Bronchial epithelial cell (primary cell): ENCODE measurements at regions not wholly inside any gene's neighbourhood (a gene's known extent, or its start where the extent isn't known, plus 50 kb on each side); places are given as distances from the start of the nearest gene placed in this dataset.

ENCODE experiments used
- DNase-seq: peaks from one replicate; pipeline ENCODE4 v3.0.0-alpha.2; 2010; ENCODE audit warnings: low read depth
- FAIRE-seq: peaks from 2 replicates; lab custom pipeline; 2011; peaks lifted over from hg19 to GRCh38; lab: Jason Lieb, UNC
- H3K27me3 ChIP-seq: 2 replicates; pipeline ENCODE4 v1.5.1; 2011; ENCODE audit warnings: low read length; ENCODE audit not compliant: control insufficient read depth, insufficient read depth
- H3K36me3 ChIP-seq: 2 replicates; pipeline ENCODE4 v1.5.1; 2011; ENCODE audit warnings: low read length; ENCODE audit not compliant: control insufficient read depth, insufficient read depth
- H3K4me3 ChIP-seq: 2 replicates; pipeline ENCODE4 v1.5.1; 2011; ENCODE audit warnings: mild to moderate bottlenecking, low read depth, low read length, control low read depth
- CTCF ChIP-seq: IDR thresholded peaks from 2 replicates; pipeline ENCODE4 v1.5.1; 2011; ENCODE audit warnings: mild to moderate bottlenecking, moderate library complexity, low read length, control low read depth, inconsistent platforms; ENCODE audit not compliant: insufficient read depth, severe bottlenecking

DNA sequence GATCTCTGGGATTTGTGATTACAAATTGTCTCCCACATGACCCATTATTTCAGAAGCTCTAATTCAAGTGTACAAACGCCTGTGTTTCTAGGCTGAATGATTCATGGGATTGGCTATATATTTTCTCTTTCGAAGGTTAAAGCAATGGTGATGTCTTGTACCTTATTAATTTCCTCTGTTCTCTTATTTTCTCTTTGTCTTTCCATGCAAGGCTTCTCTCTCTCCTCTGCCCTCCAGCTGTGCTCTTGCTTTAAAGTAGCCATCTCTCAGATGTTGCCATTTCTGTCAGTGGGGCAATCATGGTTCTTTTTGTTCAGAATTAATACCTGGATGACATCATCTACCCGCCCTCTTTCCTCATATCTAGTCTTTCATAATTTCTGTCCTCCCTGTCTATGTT lies 184.3 kb upstream of the ATP10B start:
- Histone ChIP-seq H3K4me3 (no peak overlapping the region), H3K36me3 (no peaks in the 10 kb centered on the region), H3K27me3 (no peaks in the 10 kb centered on the region)
- FAIRE-seq: no peak
- no peak for TF ChIP-seq CTCF
- peak; percentile 3 for DNase-seq

- no peak for FAIRE-seq
- H3K4me3 ChIP-seq: no peak overlapping the region
- H3K27me3 ChIP-seq: no peaks in the 10 kb centered on the region
- TF ChIP-seq CTCF: no peak
- DNase-seq: no peak
- H3K36me3 ChIP-seq: no peaks in the 10 kb centered on the region
Measured at GRCh38 chr5:161034451-161034850, 182.4 kb upstream of the ATP10B start.

- no peak for DNase-seq
- H3K4me3 ChIP-seq: no peak overlapping the region
- no peaks in the 10 kb centered on the region for H3K36me3 ChIP-seq
- no peak for TF ChIP-seq CTCF
- no peaks in the 10 kb centered on the region for H3K27me3 ChIP-seq
- no peak for FAIRE-seq
Measured at GRCh38 chr5:161030229-161030628, 178.2 kb upstream of the ATP10B start.

DNA sequence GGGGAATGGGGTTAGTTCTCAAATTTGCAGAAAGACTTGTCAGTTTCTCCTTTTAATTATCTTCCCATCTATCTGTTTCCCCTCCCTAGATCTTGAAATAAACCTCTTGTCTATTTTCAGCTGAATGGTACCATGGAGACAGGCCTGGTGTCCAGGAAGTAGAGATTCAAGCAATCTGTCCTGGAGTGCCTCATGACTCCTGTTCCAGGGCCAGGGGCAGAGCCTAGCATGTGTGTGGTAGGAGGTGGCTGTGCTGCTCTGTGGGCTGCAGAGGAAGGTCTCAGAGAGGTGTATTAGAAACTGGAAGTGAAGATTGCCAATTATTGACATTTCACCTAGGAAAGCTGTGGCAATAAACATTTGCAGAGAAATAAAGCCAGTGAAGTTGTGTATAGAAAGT lies 175.8 kb upstream of the ATP10B start:
- Histone ChIP-seq H3K36me3 (no peaks in the 10 kb centered on the region), H3K27me3 (no peaks in the 10 kb centered on the region), H3K4me3 (no peak overlapping the region)
- TF ChIP-seq CTCF: no peak
- DNase-seq: no peak
- FAIRE-seq: no peak

- DNase-seq (no peak), FAIRE-seq (no peak)
- TF ChIP-seq CTCF: no peak
- Histone ChIP-seq H3K36me3 (no peaks in the 10 kb centered on the region), H3K27me3 (no peaks in the 10 kb centered on the region), H3K4me3 (no peak overlapping the region)
Measured at GRCh38 chr5:161023551-161023950, 171.5 kb upstream of the ATP10B start.

DNA sequence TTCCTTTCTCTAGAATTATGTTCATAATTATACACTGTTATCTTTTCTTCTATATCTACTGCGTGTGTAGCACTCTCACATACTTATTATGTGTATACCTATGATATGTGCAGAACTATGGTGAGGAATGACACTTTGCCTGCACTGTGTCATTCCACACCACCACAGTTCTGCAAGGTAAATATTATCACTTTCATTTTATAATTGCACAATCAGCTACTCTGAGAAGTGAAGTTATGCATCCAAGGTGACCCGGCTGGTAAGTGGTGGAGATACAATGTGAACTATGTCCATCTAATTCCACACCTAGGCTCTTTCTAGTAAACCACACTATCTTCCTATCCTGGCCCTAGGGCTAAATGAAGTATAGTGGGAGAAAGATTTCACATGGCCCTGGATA lies 170.1 kb upstream of the ATP10B start:
- Histone ChIP-seq H3K27me3 (no peaks in the 10 kb centered on the region), H3K36me3 (no peaks in the 10 kb centered on the region), H3K4me3 (no peak overlapping the region)
- FAIRE-seq (no peak), DNase-seq (no peak)
- no peak for TF ChIP-seq CTCF
